OCI-LY3 (cell line): ENCODE measurements at regions not wholly inside any gene's neighbourhood (a gene's known extent, or its start where the extent isn't known, plus 50 kb on each side); places are given as distances from the start of the nearest gene placed in this dataset.

Source experiments
- CTCF ChIP-seq: fragments of 200-600, 300-600 bp; sonication (generic); IDR thresholded peaks from 2 replicates; pipeline ENCODE4 v1.5.1; 2014; ENCODE audit warnings: antibody characterized with exemption, low read length, low read depth
- EZH2phosphoT487 ChIP-seq: fragments of 200-600 bp; shearing (Covaris generic); IDR thresholded peaks from 2 replicates; pipeline ENCODE4 v1.6.1; 2018; ENCODE audit warnings: antibody characterized with exemption, mixed run types, low read depth

- TF ChIP-seq CTCF = no peak
- no peak for TF ChIP-seq EZH2phosphoT487
Measured at GRCh38 chr20:6979621-6980020, 212.1 kb downstream of the BMP2 start.
